ENCODE measurements at regions not wholly inside any gene's neighbourhood (a gene's known extent, or its start where the extent isn't known, plus 50 kb on each side); places are given as distances from the start of the nearest gene placed in this dataset.

- Histone ChIP-seq H3K4me1 (ENCODE audit: control insufficient read depth, insufficient read depth, low read length) (no peaks in the 10 kb centered on the region), H3K27ac (ENCODE audit: extremely low read depth, low read depth, low read length) (no peak overlapping the region), H3K9me3 (ENCODE audit: control insufficient read depth, insufficient read depth, low read depth, low read length) (no peaks in the 10 kb centered on the region), H3K36me3 (ENCODE audit: control insufficient read depth in 2 of 2, insufficient read depth in 1 of 2, low read length in 2 of 2) (no peaks in the 10 kb centered on the region), H3K4me3 (ENCODE audit: low read depth, low read length) (no peak overlapping the region)
- TF ChIP-seq ZNF202 (tag by site-specific recombination; IDR thresholded peaks at IDR 0.05; ENCODE audit: borderline replicate concordance) = no peak
- no peak for TF ChIP-seq ZNF10 (tag by site-specific recombination; IDR thresholded peaks at IDR 0.05)
- TF ChIP-seq ZNF560 (tag by site-specific recombination; IDR thresholded peaks at IDR 0.05; ENCODE audit: borderline replicate concordance) = no peak
- TF ChIP-seq ZNF146 (tag by site-specific recombination; IDR thresholded peaks at IDR 0.05) = no peak
- TF ChIP-seq MEIS1 (CRISPR knock-in tag; IDR thresholded peaks at IDR 0.05; ENCODE audit: borderline replicate concordance) = no peak
- no peak for TF ChIP-seq ZNF223 (tag by site-specific recombination; IDR thresholded peaks at IDR 0.05)
- TF ChIP-seq CTCF (tag by site-specific recombination; IDR thresholded peaks at IDR 0.05) = no peak
- no peak for TF ChIP-seq HOXC10 (CRISPR knock-in tag; IDR thresholded peaks at IDR 0.05)
- TF ChIP-seq, protein P1, sequence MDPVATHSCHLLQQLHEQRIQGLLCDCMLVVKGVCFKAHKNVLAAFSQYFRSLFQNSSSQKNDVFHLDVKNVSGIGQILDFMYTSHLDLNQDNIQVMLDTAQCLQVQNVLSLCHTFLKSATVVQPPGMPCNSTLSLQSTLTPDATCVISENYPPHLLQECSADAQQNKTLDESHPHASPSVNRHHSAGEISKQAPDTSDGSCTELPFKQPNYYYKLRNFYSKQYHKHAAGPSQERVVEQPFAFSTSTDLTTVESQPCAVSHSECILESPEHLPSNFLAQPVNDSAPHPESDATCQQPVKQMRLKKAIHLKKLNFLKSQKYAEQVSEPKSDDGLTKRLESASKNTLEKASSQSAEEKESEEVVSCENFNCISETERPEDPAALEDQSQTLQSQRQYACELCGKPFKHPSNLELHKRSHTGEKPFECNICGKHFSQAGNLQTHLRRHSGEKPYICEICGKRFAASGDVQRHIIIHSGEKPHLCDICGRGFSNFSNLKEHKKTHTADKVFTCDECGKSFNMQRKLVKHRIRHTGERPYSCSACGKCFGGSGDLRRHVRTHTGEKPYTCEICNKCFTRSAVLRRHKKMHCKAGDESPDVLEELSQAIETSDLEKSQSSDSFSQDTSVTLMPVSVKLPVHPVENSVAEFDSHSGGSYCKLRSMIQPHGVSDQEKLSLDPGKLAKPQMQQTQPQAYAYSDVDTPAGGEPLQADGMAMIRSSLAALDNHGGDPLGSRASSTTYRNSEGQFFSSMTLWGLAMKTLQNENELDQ (tag by site-specific recombination; IDR thresholded peaks at IDR 0.05; ENCODE audit: low read depth) = no peak
- TF ChIP-seq, protein P2, sequence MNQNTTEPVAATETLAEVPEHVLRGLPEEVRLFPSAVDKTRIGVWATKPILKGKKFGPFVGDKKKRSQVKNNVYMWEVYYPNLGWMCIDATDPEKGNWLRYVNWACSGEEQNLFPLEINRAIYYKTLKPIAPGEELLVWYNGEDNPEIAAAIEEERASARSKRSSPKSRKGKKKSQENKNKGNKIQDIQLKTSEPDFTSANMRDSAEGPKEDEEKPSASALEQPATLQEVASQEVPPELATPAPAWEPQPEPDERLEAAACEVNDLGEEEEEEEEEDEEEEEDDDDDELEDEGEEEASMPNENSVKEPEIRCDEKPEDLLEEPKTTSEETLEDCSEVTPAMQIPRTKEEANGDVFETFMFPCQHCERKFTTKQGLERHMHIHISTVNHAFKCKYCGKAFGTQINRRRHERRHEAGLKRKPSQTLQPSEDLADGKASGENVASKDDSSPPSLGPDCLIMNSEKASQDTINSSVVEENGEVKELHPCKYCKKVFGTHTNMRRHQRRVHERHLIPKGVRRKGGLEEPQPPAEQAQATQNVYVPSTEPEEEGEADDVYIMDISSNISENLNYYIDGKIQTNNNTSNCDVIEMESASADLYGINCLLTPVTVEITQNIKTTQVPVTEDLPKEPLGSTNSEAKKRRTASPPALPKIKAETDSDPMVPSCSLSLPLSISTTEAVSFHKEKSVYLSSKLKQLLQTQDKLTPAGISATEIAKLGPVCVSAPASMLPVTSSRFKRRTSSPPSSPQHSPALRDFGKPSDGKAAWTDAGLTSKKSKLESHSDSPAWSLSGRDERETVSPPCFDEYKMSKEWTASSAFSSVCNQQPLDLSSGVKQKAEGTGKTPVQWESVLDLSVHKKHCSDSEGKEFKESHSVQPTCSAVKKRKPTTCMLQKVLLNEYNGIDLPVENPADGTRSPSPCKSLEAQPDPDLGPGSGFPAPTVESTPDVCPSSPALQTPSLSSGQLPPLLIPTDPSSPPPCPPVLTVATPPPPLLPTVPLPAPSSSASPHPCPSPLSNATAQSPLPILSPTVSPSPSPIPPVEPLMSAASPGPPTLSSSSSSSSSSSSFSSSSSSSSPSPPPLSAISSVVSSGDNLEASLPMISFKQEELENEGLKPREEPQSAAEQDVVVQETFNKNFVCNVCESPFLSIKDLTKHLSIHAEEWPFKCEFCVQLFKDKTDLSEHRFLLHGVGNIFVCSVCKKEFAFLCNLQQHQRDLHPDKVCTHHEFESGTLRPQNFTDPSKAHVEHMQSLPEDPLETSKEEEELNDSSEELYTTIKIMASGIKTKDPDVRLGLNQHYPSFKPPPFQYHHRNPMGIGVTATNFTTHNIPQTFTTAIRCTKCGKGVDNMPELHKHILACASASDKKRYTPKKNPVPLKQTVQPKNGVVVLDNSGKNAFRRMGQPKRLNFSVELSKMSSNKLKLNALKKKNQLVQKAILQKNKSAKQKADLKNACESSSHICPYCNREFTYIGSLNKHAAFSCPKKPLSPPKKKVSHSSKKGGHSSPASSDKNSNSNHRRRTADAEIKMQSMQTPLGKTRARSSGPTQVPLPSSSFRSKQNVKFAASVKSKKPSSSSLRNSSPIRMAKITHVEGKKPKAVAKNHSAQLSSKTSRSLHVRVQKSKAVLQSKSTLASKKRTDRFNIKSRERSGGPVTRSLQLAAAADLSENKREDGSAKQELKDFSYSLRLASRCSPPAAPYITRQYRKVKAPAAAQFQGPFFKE (tag by site-specific recombination; IDR thresholded peaks at IDR 0.05; ENCODE audit: borderline replicate concordance) = no peak
- TF ChIP-seq RBAK (tag by site-specific recombination; IDR thresholded peaks at IDR 0.05) = no peak
- no peak for TF ChIP-seq ZNF354C (tag by site-specific recombination; IDR thresholded peaks at IDR 0.05; ENCODE audit: borderline replicate concordance, low read depth)
- TF ChIP-seq ZBTB11 (tag by site-specific recombination; conservative IDR thresholded peaks at IDR 0.05; ENCODE audit: low read depth) = no peak
- no peak for TF ChIP-seq ZNF529 (tag by site-specific recombination; IDR thresholded peaks at IDR 0.05; ENCODE audit: insufficient replicate concordance)
- TF ChIP-seq BCL11A (tag by site-specific recombination; IDR thresholded peaks at IDR 0.05; ENCODE audit: low read depth) = no peak
- no peak for TF ChIP-seq ZNF138 (tag by site-specific recombination; IDR thresholded peaks at IDR 0.05; ENCODE audit: borderline replicate concordance)
- no peak for TF ChIP-seq MZF1 (tag by site-specific recombination; IDR thresholded peaks at IDR 0.05; ENCODE audit: borderline replicate concordance)
- no peak for TF ChIP-seq ZNF341 (tag by site-specific recombination; IDR thresholded peaks at IDR 0.05; ENCODE audit: low read depth)
- TF ChIP-seq ZNF561 (tag by site-specific recombination; IDR thresholded peaks at IDR 0.05; ENCODE audit: borderline replicate concordance) = no peak
- CTCF ChIA-PET = no interaction called here
- POLR2A ChIA-PET = no interaction called here
Measured at GRCh38 chr16:5621826-5622225, 524.2 kb upstream of the EEF2KMT start.

All from HEK293 (cell line).